HG03025 (cell line): ENCODE measurements at regions not wholly inside any gene's neighbourhood (a gene's known extent, or its start where the extent isn't known, plus 50 kb on each side); places are given as distances from the start of the nearest gene placed in this dataset.
"Not testable (repeated sequence)": the region's sequence is repeated elsewhere in the genome, so short reads cannot be mapped to it uniquely, and the experiment has no call there.

Source experiments
- ATAC-seq: cut with Tn5 transposase; IDR thresholded peaks from one replicate; pipeline ENCODE4 v1.9.1; 2021; ENCODE audit warnings: mild to moderate bottlenecking, moderate library complexity; ENCODE audit not compliant: unreplicated experiment, low FRiP score

GRCh38 chr13:99796175-99796819 lies 175.3 kb downstream of the ZIC5 start:
- no peak for ATAC-seq

GRCh38 chr13:99792079-99792921 lies 179.3 kb downstream of the ZIC5 start:
- ATAC-seq: no peak

GRCh38 chr13:99782669-99783068 lies 188.9 kb downstream of the ZIC5 start:
- ATAC-seq: no peak

- no peak for ATAC-seq
Measured at GRCh38 chr13:99778500-99778899, 193.1 kb downstream of the ZIC5 start.

- no peak for ATAC-seq
Measured at GRCh38 chr13:99777873-99778272, 193.7 kb downstream of the ZIC5 start.

GRCh38 chr13:99774644-99775043 lies 196.9 kb downstream of the ZIC5 start:
- ATAC-seq: no peak

GRCh38 chr13:99768986-99769385 lies 202.6 kb downstream of the ZIC5 start:
- ATAC-seq: no peak

- no peak for ATAC-seq
Measured at GRCh38 chr13:99766641-99767045, 204.9 kb downstream of the ZIC5 start.

GRCh38 chr13:99765869-99766268 lies 205.7 kb downstream of the ZIC5 start:
- no peak for ATAC-seq

- no peak for ATAC-seq
Measured at GRCh38 chr13:99760456-99760855, 211.1 kb downstream of the ZIC5 start.

- no peak for ATAC-seq
Measured at GRCh38 chr13:99759163-99759552, 212.4 kb downstream of the ZIC5 start.

- ATAC-seq: no peak
Measured at GRCh38 chr13:99758460-99759162, 213.0 kb downstream of the ZIC5 start.

- ATAC-seq: no peak
Measured at GRCh38 chr13:99757756-99758459, 213.7 kb downstream of the ZIC5 start.

- no peak for ATAC-seq
Measured at GRCh38 chr13:99756281-99756680, 215.3 kb downstream of the ZIC5 start.

GRCh38 chr13:99754750-99755149 lies 216.8 kb downstream of the ZIC5 start:
- not testable (repeated sequence) for ATAC-seq

- no peak for ATAC-seq
Measured at GRCh38 chr13:99752373-99752772, 219.2 kb downstream of the ZIC5 start.

GRCh38 chr13:99751517-99752199 lies 219.9 kb downstream of the ZIC5 start:
- no peak for ATAC-seq

GRCh38 chr13:99750951-99751350 lies 220.6 kb downstream of the ZIC5 start:
- ATAC-seq: no peak

GRCh38 chr13:99749271-99750019 lies 222.1 kb downstream of the ZIC5 start:
- ATAC-seq: no peak

- ATAC-seq: no peak
Measured at GRCh38 chr13:99747403-99747710, 224.2 kb downstream of the ZIC5 start.
